Endothelial cell of umbilical vein (primary cell): ENCODE measurements at regions not wholly inside any gene's neighbourhood (a gene's known extent, or its start where the extent isn't known, plus 50 kb on each side); places are given as distances from the start of the nearest gene placed in this dataset.

Source experiments
- BruUV-seq: library from RNA; stranded (reverse); fragments of 400-500 nt; replicated peaks from 2 replicates; lab custom pipeline; 2021; lab: Mats Ljungman, UMichigan
- CTCF ChIA-PET: fragments of 300-600, 350-600 bp; sonication (Branson Sonifier 250); formaldehyde crosslinking; loops from one replicate; lab custom pipeline; 2021; ENCODE audit warnings: antibody characterized with exemption, inconsistent platforms; lab: Charles Lee
- POLR2A ChIA-PET: fragments of 300-600, 350-600 bp; sonication (Branson Sonifier 250); formaldehyde crosslinking; loops from one replicate; lab custom pipeline; 2021; ENCODE audit warnings: antibody characterized with exemption, inconsistent platforms; lab: Charles Lee
- DNase-seq: peaks from one replicate; pipeline ENCODE4 v3.0.0-alpha.2; 2011; ENCODE audit warnings: low read depth, low spot score
- FAIRE-seq: peaks from 2 replicates; lab custom pipeline; 2011; peaks lifted over from hg19 to GRCh38; lab: Jason Lieb, UNC
- H2AFZ ChIP-seq: 2 replicates; pipeline ENCODE4 v1.6.0; 2012; ENCODE audit warnings: low read depth, low read length, control low read depth, inconsistent platforms
- H3K27ac ChIP-seq: 2 replicates; pipeline ENCODE4 v1.5.1; 2011; ENCODE audit warnings: low read depth, mild to moderate bottlenecking, control low read depth, low read length, moderate library complexity; ENCODE audit not compliant: insufficient read depth
- H3K27me3 ChIP-seq, 2 experiments: 2 replicates each; pipeline versions ENCODE4 v1.6.0 to v1.6.1; 2011; ENCODE audit warnings: low read length in 2 of 2, mixed read lengths in 1 of 2; ENCODE audit not compliant: control insufficient read depth in 2 of 2, insufficient read depth in 2 of 2
- H3K36me3 ChIP-seq, 2 experiments: 2 replicates in 1 of 2; 3 replicates in 1 of 2; pipeline ENCODE4 v1.5.1; 2011; ENCODE audit warnings: low read length in 2 of 2, mild to moderate bottlenecking in 1 of 2, moderate library complexity in 1 of 2; ENCODE audit not compliant: control insufficient read depth in 2 of 2, insufficient read depth in 2 of 2; ENCODE audit errors: extremely low read depth in 1 of 2
- H3K4me1 ChIP-seq: 3 replicates; pipeline ENCODE4 v1.5.1; 2011; ENCODE audit warnings: mild to moderate bottlenecking, low read length; ENCODE audit not compliant: control insufficient read depth, insufficient read depth; ENCODE audit errors: extremely low read depth
- H3K4me2 ChIP-seq: 2 replicates; pipeline ENCODE4 v1.6.1; 2011; ENCODE audit warnings: low read length, control low read depth, mixed read lengths; ENCODE audit not compliant: insufficient read depth
- H3K4me3 ChIP-seq, 3 experiments: fragments of 200-600 bp in 1 of 3; sonication (generic), shearing (Covaris generic) in 1 of 3; replicated peaks in 1 of 3; 2 replicates each; pipeline ENCODE4 v1.5.1; 2011 to 2016; ENCODE audit warnings: control low read depth in 3 of 3, low read length in 3 of 3, mild to moderate bottlenecking in 2 of 3, inconsistent platforms in 1 of 3, low read depth in 1 of 3, moderate library complexity in 1 of 3; ENCODE audit not compliant: insufficient read depth in 1 of 3
- H3K79me2 ChIP-seq: 2 replicates; pipeline ENCODE4 v1.6.0; 2012; ENCODE audit warnings: low read length, inconsistent platforms; ENCODE audit not compliant: control insufficient read depth, insufficient read depth
- H3K9ac ChIP-seq: replicated peaks from 2 replicates; pipeline ENCODE3; 2011; ENCODE audit warnings: low read length, control low read depth; ENCODE audit not compliant: insufficient read depth; ENCODE audit errors: extremely low read depth
- H3K9me1 ChIP-seq: replicated peaks from 3 replicates; pipeline ENCODE4 v1.6.0; 2011; ENCODE audit warnings: mild to moderate bottlenecking, low read length; ENCODE audit not compliant: control insufficient read depth, insufficient read depth; ENCODE audit errors: extremely low read depth
- H3K9me3 ChIP-seq: replicated peaks from 2 replicates; pipeline ENCODE4 v1.5.1; 2012; ENCODE audit warnings: low read length, inconsistent platforms; ENCODE audit not compliant: control insufficient read depth, insufficient read depth
- H4K20me1 ChIP-seq: replicated peaks from 2 replicates; pipeline ENCODE3; 2011; ENCODE audit warnings: mild to moderate bottlenecking, low read length; ENCODE audit not compliant: control insufficient read depth, insufficient read depth; ENCODE audit errors: extremely low read depth
- EZH2 ChIP-seq: IDR thresholded peaks from 2 replicates; pipeline ENCODE4 v1.6.1; 2012; ENCODE audit warnings: borderline replicate concordance, low read depth, mild to moderate bottlenecking, moderate library complexity, low read length, inconsistent platforms; ENCODE audit not compliant: severe bottlenecking
- FOS ChIP-seq: IDR thresholded peaks from 2 replicates; pipeline ENCODE4 v1.6.1; 2011; ENCODE audit warnings: mild to moderate bottlenecking, low read length, moderate library complexity, borderline replicate concordance; ENCODE audit not compliant: insufficient read depth
- GATA2 ChIP-seq: IDR thresholded peaks from 2 replicates; pipeline ENCODE4 v1.7.0; 2011; ENCODE audit warnings: low read depth, mild to moderate bottlenecking, moderate library complexity, mixed read lengths, low read length; ENCODE audit not compliant: insufficient read length, insufficient read depth
- JUN ChIP-seq: IDR thresholded peaks from 2 replicates; pipeline ENCODE4 v1.6.1; 2011; ENCODE audit warnings: borderline replicate concordance, low read depth; ENCODE audit not compliant: insufficient read length, insufficient read depth
- MYC ChIP-seq: IDR thresholded peaks from one replicate; pipeline ENCODE4 v1.6.1; 2011; ENCODE audit warnings: mild to moderate bottlenecking, low read depth, low read length
- POLR2A ChIP-seq: IDR thresholded peaks from 2 replicates; pipeline ENCODE4 v1.6.1; 2012; ENCODE audit warnings: low read depth, mild to moderate bottlenecking, control low read depth, low read length
- POLR2AphosphoS5 ChIP-seq: IDR thresholded peaks from 2 replicates; pipeline ENCODE4 v1.6.1; 2012; ENCODE audit warnings: low read depth, mild to moderate bottlenecking, control low read depth, low read length, moderate library complexity; ENCODE audit not compliant: insufficient read depth
- dilution Hi-C: fragments of 300-500 bp; cut with MboI; formaldehyde crosslinking; loops from one replicate; pipeline ENCODE4 v1.15.0; 2019; ENCODE audit warnings: low sequenced_read_pairs; ENCODE audit not compliant: extremely low pct_ligation_motif_present
- intact Hi-C: fragments of 100-400 bp; cut with micrococcal nuclease; formaldehyde crosslinking; loops from one replicate; pipeline ENCODE4 v1.10.0; 2022
- TF ChIP-seq, protein P1 (sequence below), 2 donors: IDR thresholded peaks; 1 replicate in 1 of 2; 2 replicates in 1 of 2; pipeline ENCODE4 v1.5.1; 2011; ENCODE audit warnings: low read length in 2 of 2, mild to moderate bottlenecking in 2 of 2, moderate library complexity in 2 of 2, control low read depth in 1 of 2, inconsistent platforms in 1 of 2, low read depth in 1 of 2; ENCODE audit not compliant: insufficient read depth in 1 of 2; ENCODE audit errors: extremely low read depth in 1 of 2
- TF ChIP-seq, protein P2 (sequence below): IDR thresholded peaks from 2 replicates; pipeline ENCODE4 v1.6.1; 2011; ENCODE audit not compliant: insufficient read depth, insufficient read length

DNA sequence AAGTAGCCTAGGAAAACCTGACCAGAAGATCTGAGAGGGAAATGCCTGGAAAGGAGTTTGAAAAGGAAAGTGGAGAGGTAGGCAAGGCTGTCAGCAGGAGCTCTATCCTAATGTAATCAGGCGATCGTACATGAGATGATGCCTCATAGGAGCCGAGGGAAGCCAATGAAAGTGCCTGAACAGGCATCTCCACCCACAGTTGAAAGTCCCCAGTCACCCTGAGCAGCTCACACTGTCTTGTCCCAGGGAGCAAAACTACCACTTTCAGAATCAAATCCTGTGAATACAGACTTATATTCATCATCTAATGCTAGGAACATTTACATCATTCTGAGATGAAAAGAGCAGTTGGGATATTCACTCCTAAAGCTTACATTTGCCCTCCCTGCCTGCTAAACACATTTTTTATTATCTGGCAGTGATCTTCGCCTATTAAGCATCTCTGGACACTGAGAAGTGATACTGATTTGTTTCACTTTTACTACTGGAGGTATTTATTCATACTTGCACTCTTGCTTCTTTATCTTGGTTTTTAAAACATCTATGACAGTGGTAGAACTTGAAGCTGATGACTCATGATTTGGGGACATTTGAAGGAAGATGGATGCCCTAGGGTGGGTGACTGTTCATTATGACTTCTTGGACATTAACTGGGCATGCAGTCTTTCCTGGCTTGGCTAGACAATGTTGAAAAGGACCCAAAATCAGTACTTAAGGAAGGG lies 221.6 kb downstream of the SEC16B start:
- H3K4me2 ChIP-seq = no peak overlapping the region
- H3K27ac ChIP-seq = no peak overlapping the region
- POLR2A ChIA-PET = no interaction called here
- H2AFZ ChIP-seq = no peak overlapping the region
- no TSS peak for BruUV-seq
- CTCF ChIA-PET = interaction anchor here (1.0 kb wide), 1 partner anchor 12 kb away, joined by 3 read pairs; no protein-coding TSS in a partner anchor
- no peaks in the 10 kb centered on the region for H3K79me2 ChIP-seq
- no peak overlapping the region for H3K9ac ChIP-seq
- no peaks in the 10 kb centered on the region for H4K20me1 ChIP-seq
- H3K4me3 ChIP-seq = no peak overlapping the region
- TF ChIP-seq FOS (no peak), EZH2 (no peak), POLR2A (no peak), GATA2 (no peak), POLR2AphosphoS5 (no peak), JUN (no peak), MYC (no peak)
- TF ChIP-seq, protein P1, sequence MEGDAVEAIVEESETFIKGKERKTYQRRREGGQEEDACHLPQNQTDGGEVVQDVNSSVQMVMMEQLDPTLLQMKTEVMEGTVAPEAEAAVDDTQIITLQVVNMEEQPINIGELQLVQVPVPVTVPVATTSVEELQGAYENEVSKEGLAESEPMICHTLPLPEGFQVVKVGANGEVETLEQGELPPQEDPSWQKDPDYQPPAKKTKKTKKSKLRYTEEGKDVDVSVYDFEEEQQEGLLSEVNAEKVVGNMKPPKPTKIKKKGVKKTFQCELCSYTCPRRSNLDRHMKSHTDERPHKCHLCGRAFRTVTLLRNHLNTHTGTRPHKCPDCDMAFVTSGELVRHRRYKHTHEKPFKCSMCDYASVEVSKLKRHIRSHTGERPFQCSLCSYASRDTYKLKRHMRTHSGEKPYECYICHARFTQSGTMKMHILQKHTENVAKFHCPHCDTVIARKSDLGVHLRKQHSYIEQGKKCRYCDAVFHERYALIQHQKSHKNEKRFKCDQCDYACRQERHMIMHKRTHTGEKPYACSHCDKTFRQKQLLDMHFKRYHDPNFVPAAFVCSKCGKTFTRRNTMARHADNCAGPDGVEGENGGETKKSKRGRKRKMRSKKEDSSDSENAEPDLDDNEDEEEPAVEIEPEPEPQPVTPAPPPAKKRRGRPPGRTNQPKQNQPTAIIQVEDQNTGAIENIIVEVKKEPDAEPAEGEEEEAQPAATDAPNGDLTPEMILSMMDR (IDR thresholded peaks at IDR 0.05; ENCODE audit: extremely low read depth in 1 of 2, insufficient read depth in 1 of 2, low read depth in 1 of 2, low read length in 2 of 2) = no peak
- TF ChIP-seq, protein P2, sequence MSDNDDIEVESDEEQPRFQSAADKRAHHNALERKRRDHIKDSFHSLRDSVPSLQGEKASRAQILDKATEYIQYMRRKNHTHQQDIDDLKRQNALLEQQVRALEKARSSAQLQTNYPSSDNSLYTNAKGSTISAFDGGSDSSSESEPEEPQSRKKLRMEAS = no peak
- no peaks in the 10 kb centered on the region for H3K4me1 ChIP-seq
- H3K27me3 ChIP-seq = no peaks in the 10 kb centered on the region
- dilution Hi-C loops (no loop called here), intact Hi-C loops (no loop called here)
- H3K9me1 ChIP-seq = no peaks in the 10 kb centered on the region
- no peaks in the 10 kb centered on the region for H3K9me3 ChIP-seq
- no peak for FAIRE-seq
- no peak for DNase-seq
- no peaks in the 10 kb centered on the region for H3K36me3 ChIP-seq
